HG02885 (cell line): ENCODE measurements at regions not wholly inside any gene's neighbourhood (a gene's known extent, or its start where the extent isn't known, plus 50 kb on each side); places are given as distances from the start of the nearest gene placed in this dataset.

ENCODE experiments used
- ATAC-seq: cut with Tn5 transposase; IDR thresholded peaks from one replicate; pipeline ENCODE4 v1.9.1; 2021; ENCODE audit warnings: mild to moderate bottlenecking; ENCODE audit not compliant: unreplicated experiment, poor library complexity

DNA sequence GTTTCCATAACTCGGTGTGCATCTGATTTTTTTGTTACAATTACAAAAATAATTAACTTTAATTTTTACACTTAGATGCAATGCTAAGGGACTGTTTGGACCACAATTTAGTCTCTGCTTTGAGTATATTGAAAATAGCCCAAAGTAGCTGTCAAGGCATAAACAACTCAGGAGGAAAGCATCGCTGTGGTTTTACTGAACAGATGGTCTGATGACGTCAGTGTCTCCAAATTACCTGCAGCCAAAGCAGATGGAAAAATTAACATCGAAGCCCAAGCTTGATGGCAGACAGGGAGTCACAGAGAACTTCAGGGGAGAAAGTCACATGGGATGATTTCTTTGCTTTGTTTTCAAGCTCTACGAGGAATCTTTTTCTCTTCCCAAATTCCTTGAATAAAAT lies 83.1 kb upstream of the PLCL2 start:
- ATAC-seq = peak; percentile 39

GRCh38 chr3:16802389-16802788 lies 82.4 kb upstream of the PLCL2 start:
- ATAC-seq = peak; percentile 78

GRCh38 chr3:16803019-16803418 lies 81.7 kb upstream of the PLCL2 start:
- ATAC-seq = no peak

DNA sequence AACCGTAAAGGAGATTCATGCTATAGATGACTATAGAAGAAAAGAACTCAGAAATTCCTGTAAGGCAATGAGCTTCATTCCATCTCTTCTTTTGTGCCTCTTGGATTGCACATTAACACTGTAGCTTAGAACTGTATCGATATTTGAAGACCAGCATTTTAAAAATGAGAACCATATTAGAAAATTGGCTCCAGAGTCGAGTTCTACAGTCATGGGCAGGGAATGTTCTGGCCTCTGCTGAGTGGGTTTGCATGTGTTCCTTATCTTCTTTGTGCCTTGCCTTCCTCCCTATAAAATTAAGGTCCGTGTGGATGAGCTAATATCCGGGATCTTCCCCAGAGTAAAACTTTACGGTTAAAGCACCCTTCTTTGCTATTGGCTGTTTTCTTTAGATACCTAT lies 77.4 kb upstream of the PLCL2 start:
- ATAC-seq = no peak

GRCh38 chr3:16808393-16809107 lies 76.2 kb upstream of the PLCL2 start:
- no peak for ATAC-seq

- no peak for ATAC-seq
Measured at GRCh38 chr3:16809482-16809881, 75.3 kb upstream of the PLCL2 start.

DNA sequence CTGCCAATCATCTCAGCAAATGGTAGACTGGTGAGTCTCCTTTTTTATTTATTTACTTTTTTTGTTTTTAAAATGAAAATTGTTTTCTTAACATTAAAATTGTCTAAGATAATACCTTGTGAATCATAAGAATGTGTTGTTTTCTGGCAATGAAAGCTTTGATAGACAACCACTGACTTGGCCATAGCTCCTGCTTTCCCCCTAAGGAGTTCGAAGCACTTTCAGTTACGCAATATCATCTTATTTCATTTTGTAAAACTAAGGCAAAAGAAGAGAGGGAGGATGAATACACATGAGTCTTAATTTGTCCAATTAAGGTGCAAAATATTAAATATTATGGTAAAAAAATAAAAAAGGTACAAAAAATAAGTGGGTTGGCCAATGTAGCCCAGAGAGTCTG lies 74.8 kb upstream of the PLCL2 start:
- no peak for ATAC-seq

DNA sequence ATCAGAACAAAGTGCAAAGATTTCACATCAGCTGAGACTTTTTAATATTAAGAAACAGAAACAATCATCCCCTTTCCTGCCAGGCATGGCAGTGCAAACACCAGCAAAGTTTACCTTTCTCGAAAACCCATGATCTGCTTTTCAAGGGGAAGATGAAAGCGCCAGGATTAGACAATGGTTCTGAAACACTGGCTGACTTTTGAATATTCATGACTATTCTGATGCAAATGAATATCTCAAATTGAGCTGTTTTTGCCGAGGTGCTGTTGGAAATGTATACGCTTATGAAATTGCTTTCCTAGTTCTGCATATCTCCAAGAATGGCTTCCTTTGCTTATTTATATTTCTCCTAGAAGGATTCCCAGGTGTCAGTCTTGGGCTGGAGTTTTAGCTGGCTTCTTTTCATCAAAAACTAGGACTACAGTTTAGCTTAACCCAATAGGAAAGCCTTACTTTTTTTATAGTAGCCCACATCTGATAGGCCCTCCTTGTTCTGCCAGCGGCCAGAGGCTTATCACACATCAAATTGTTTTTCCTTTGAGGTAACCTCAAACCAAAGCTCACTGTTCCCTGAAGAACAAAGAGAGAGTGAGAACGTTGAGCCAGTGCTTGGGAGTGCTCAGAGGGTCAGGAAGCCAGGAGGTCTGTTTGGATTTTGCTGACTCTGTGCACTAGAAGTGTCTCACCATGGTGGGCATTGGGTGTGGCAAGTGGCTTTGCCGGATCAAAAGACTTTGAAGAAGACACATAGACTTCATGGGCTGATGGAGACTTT lies 74.0 kb upstream of the PLCL2 start:
- no peak for ATAC-seq

DNA sequence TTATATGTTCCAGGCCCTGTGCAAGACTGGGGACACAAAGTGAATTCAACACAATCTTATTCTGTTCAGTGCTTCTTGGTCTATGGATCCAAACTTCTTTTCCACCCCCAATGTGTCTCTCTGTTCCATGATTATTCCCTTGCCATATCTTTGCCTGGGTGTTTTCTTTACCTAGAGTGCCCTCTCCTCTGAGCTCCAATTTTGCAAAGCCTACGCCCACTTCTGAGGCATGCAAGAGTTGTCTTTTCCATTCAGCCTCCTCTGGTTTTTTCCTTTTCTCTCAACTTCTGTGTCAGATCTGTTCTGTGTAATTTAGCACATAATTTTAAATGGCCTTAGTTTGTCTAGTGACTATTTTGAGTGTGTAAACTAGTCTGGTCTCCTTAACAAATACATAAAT lies 72.8 kb upstream of the PLCL2 start:
- ATAC-seq = no peak

GRCh38 chr3:16813336-16813735 lies 71.4 kb upstream of the PLCL2 start:
- no peak for ATAC-seq

DNA sequence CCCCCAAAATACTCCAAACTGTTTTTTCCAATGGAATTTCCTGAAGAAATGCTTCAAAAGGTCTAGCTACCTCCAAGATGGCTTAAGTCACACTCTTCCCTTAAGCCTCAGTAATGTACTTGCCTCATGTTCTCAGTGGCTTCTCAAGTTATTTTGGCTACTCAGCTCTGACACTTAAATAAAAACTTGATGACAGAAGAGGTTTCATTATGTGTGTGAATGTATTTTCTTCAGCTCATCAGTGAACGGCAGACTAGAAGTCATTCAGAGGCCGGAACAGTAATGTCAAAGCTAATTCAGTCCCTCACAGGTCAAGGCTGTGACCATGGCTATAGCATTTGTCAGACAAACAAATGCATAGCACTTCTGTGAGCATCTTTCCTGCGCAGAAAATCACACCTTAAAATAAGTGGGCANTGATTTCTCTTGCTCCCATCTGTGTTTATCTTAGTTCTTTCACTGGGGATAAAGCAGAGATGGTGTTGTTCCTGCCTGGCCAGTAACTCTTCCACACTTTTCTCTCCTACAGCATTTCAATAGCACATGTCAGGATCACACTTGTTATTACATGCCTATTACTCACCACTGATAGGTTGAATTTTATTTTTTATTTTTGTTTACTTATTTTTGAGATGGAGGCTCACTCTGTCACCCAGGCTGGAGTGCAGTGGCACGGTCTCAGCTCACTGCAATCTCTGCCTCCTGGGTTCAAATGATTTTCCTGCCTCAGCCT lies 68.5 kb upstream of the PLCL2 start:
- ATAC-seq = peak; percentile 95

- no peak for ATAC-seq
Measured at GRCh38 chr3:16817197-16817596, 67.6 kb upstream of the PLCL2 start.

DNA sequence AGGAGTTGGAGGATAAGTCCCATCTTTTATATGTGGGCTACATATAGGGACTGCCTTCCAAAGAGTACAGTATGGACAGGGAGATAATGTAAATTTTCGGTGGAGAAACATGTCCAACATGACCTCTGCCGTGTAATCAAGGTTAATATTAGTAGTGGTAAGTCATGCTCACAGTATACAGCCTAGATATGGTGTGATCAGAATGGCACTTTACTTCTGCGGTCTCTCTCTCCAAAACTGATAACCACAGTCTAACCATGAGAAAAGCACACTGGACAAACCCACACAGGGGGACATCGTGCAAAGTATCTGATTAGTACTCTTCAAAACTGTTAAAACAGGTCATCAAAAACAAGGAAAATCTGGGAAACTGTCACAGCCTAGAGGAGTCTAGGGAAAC lies 66.6 kb upstream of the PLCL2 start:
- no peak for ATAC-seq

GRCh38 chr3:16818945-16819344 lies 65.8 kb upstream of the PLCL2 start:
- ATAC-seq = no peak

DNA sequence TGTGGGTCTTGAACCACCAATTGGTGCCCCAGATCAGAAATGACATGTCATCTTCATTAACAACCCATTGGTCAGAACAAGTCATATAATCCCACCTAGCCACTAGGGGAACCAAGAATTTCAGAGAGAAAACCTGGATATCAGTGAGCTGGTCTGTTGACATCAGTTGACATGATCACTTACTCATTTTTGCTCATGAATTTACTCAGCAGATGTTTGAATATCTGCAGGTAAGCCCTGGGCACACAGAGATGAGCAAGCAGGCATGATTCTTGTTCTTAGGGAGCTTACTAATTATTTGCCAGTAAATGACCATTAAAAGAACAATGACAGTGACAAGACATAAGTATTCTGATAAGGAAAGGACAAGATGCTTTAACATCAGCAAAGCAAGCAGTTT lies 64.3 kb upstream of the PLCL2 start:
- no peak for ATAC-seq

DNA sequence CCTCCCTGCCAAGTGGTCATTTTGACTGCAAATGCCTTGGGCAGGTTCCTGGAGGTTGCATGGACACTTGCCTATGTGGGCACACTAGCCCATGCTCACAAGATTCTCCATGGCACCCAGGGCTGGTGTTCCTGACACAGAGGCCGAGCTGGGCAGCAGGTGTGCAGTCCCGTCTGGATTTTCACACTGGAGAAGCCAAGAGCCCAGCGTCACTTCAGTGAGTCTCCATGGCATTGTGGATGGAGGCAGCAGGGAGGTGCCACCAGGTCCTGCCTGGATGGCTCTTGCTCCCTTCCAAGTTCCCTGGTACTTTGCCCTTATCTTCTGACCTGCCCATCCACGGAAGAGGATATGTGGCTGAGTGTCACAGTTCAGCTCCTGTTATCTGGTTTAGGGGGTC lies 63.7 kb upstream of the PLCL2 start:
- ATAC-seq = no peak

DNA sequence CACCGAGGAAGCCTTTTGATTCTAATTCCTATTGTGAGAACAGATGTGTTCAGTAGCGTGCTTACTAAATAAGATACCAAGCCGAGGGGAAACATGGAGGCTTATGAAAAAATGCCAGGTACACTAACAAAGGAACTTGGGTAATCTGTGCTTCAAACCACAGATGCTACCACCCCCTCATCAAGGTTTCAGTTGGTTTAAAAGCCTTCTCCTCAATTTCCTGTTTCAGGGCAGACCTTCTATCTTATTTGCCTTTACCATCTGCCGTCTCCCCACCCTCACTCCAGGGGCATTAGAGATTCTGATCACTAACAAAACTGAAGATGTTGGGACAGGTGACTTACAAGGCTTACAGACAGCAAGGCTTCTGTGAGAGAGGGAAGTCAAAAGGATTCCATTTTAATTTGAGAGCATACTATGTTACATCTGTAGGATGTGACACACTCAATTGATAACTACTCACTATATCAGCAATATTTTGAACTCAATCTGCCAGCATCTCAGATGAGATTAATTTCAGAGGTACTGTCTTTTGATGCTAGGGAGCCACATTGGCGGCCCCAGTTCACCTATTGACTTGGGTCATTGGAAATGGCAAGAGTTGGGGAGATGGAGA lies 60.6 kb upstream of the PLCL2 start:
- ATAC-seq = peak; percentile 77

- no peak for ATAC-seq
Measured at GRCh38 chr3:16825617-16826204, 59.0 kb upstream of the PLCL2 start.

DNA sequence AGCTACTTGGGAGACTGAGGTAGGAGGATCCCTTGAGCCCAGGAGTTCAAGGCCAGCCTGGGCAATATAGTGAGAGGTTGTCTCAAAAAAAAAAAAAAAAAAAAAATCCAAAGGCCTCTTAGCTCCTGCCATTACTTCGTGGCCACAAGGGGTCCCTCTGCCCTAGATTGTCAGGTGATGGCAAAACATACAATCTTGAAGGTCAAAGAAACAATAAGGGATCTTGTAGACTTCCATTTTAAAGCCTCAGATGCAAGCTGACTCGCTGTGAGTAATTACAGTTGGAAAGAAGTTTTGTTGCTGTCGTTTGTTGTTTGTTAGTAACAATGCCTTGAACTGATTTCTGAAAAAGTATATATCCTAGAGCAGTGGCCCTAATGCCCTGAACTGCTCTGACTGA lies 55.9 kb upstream of the PLCL2 start:
- peak; percentile 55 for ATAC-seq

DNA sequence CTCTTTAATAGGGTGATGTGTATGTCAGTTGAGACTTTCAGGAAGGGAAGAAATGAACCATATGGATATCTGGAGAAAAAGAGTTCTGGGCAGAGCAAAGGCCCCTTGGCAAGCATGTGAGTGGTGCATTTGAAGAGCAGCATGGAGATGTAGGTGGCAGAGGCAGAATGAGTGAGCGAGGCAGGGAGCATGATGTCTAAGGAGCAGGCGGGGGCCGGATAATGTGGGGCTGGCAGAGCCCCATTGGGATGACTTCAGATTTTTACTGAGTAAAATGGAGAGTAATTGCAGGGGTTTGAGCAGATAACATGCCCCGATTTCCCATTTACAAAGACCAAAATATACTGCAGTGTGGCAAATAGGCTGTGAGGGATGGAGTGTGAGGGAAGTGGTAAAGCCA lies 52.9 kb upstream of the PLCL2 start:
- ATAC-seq = no peak

DNA sequence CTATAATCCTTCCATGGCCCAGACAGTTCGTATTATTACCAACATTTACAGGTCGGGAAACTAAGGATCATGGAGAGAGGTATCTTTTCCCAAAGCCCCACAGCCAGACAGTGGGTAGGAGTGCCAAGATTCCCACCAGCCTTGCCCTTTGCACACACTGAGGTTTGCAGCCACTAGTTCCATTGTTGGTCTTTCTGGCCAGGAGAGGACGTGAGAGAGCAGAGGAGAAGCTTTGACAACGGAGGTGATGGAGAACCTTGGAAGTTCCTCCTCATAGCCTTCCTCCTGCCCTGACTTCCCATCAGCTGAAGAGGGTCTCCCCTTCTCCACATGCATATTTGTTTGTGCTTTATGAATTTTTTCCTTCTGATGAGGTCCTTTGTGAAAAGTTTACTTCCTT lies 50.5 kb upstream of the PLCL2 start:
- ATAC-seq = no peak
